SU-DHL-6 (cell line): ENCODE measurements at regions not wholly inside any gene's neighbourhood (a gene's known extent, or its start where the extent isn't known, plus 50 kb on each side); places are given as distances from the start of the nearest gene placed in this dataset.

Experiments
- H2AFZ ChIP-seq: fragments of 200-600 bp; sonication (generic); 2 replicates; pipeline ENCODE4 v1.6.1; 2014; ENCODE audit warnings: low read depth, mild to moderate bottlenecking, moderate library complexity, mixed read lengths, antibody characterized with exemption, low read length; ENCODE audit not compliant: severe bottlenecking
- H3F3A ChIP-seq: fragments of 200-600 bp; shearing (Covaris generic); 2 replicates; pipeline ENCODE4 v1.6.0; 2016; ENCODE audit warnings: antibody characterized with exemption, mild to moderate bottlenecking; ENCODE audit not compliant: insufficient read depth
- H3K27ac ChIP-seq: fragments of 200-600 bp; sonication (generic); 2 replicates; pipeline ENCODE4 v1.5.1; 2016; ENCODE audit warnings: low read depth, mild to moderate bottlenecking, low read length, moderate library complexity, mixed read lengths
- H3K27me3 ChIP-seq: fragments of 200-600 bp; sonication (generic), shearing (Covaris generic); 2 replicates; pipeline ENCODE4 v1.6.0; 2014; ENCODE audit warnings: mild to moderate bottlenecking, low read length
- H3K36me3 ChIP-seq: fragments of 200-600 bp; sonication (generic); 2 replicates; pipeline ENCODE4 v1.6.1; 2014; ENCODE audit warnings: mild to moderate bottlenecking, low read length, mixed read lengths
- H3K4me2 ChIP-seq: fragments of 300-600, 200-600 bp; shearing (Covaris generic), sonication (generic); 2 replicates; pipeline ENCODE4 v1.6.0; 2014; ENCODE audit warnings: low read length, low read depth, mild to moderate bottlenecking; ENCODE audit not compliant: poor library complexity, severe bottlenecking
- H3K4me3 ChIP-seq: fragments of 200-600 bp; sonication (generic); 2 replicates; pipeline ENCODE4 v1.5.1; 2014; ENCODE audit warnings: antibody characterized with exemption, low read length, mild to moderate bottlenecking, mixed read lengths; ENCODE audit not compliant: insufficient read depth, poor library complexity, severe bottlenecking
- H3K79me2 ChIP-seq: fragments of 200-600 bp; sonication (generic); 2 replicates; pipeline ENCODE4 v1.6.1; 2014; ENCODE audit warnings: mild to moderate bottlenecking, low read length, moderate library complexity; ENCODE audit not compliant: insufficient read depth
- H3K9ac ChIP-seq: fragments of 200-600 bp; sonication (generic); 2 replicates; pipeline ENCODE4 v1.7.0; 2014; ENCODE audit warnings: mild to moderate bottlenecking, low read length
- H3K9me2 ChIP-seq: fragments of 200-600 bp; sonication (generic); replicated peaks from 2 replicates; pipeline ENCODE4 v1.6.1; 2014; ENCODE audit warnings: low read length; ENCODE audit not compliant: insufficient read depth
- H3K9me3 ChIP-seq: fragments of 200-600 bp; sonication (generic); 2 replicates; pipeline ENCODE4 v1.6.1; 2014; ENCODE audit warnings: low read length, mixed read lengths; ENCODE audit not compliant: insufficient read depth
- H4K20me1 ChIP-seq: fragments of 200-600 bp; sonication (generic); 2 replicates; pipeline ENCODE4 v1.6.1; 2014; ENCODE audit warnings: low read depth, mild to moderate bottlenecking, antibody characterized with exemption, low read length, moderate library complexity, mixed read lengths
- CTCF ChIP-seq: fragments of 200-600 bp; sonication (generic); IDR thresholded peaks from one replicate; pipeline ENCODE4 v1.5.1; 2017; ENCODE audit warnings: antibody characterized with exemption, mild to moderate bottlenecking, low read length, moderate library complexity; ENCODE audit not compliant: insufficient read depth, poor library complexity, severe bottlenecking
- EZH2phosphoT487 ChIP-seq: fragments of 200-600 bp; sonication (generic), shearing (Covaris generic); conservative IDR thresholded peaks from 2 replicates; pipeline ENCODE4 v1.6.1; 2018; ENCODE audit warnings: mild to moderate bottlenecking, antibody characterized with exemption, low read length, moderate library complexity, mixed read lengths

- H3K27ac ChIP-seq: peak overlapping the region; percentile 30
- no peaks in the 10 kb centered on the region for H3K36me3 ChIP-seq
- H3F3A ChIP-seq: 0 out of 2 replicates have a peak, but pooled peaks cover 4% of the 10 kb centered on the region
- no peak overlapping the region for H3K4me3 ChIP-seq
- no peaks in the 10 kb centered on the region for H3K9me2 ChIP-seq
- no peaks in the 10 kb centered on the region for H4K20me1 ChIP-seq
- H3K9me3 ChIP-seq: no peaks in the 10 kb centered on the region
- no peak for TF ChIP-seq EZH2phosphoT487
- TF ChIP-seq CTCF: no peak
- no peaks in the 10 kb centered on the region for H3K79me2 ChIP-seq
- H3K27me3 ChIP-seq: no peaks in the 10 kb centered on the region
- no peak overlapping the region for H3K9ac ChIP-seq
- H2AFZ ChIP-seq: peak overlapping the region; percentile 82
- peak overlapping the region; percentile 38 for H3K4me2 ChIP-seq
Observed at GRCh38 chr21:23861911-23862504, 1745.3 kb downstream of the MRPL39 start.

GRCh38 chr21:23858878-23859277 lies 1748.4 kb downstream of the MRPL39 start:
- Histone ChIP-seq H3K36me3 (no peaks in the 10 kb centered on the region), H3K9ac (no peak overlapping the region), H2AFZ (peak overlapping the region; percentile 61), H3K4me2 (no peak overlapping the region), H4K20me1 (no peaks in the 10 kb centered on the region), H3K9me3 (no peaks in the 10 kb centered on the region), H3K27me3 (no peaks in the 10 kb centered on the region), H3F3A (0 out of 2 replicates have a peak, but pooled peaks cover 4% of the 10 kb centered on the region), H3K9me2 (no peaks in the 10 kb centered on the region), H3K79me2 (no peaks in the 10 kb centered on the region), H3K4me3 (no peak overlapping the region), H3K27ac (no peak overlapping the region)
- TF ChIP-seq CTCF: no peak
- no peak for TF ChIP-seq EZH2phosphoT487

GRCh38 chr21:23853796-23854379 lies 1753.4 kb downstream of the MRPL39 start:
- Histone ChIP-seq H3K9ac (no peak overlapping the region), H3K9me3 (no peaks in the 10 kb centered on the region), H3F3A (no peaks in the 10 kb centered on the region), H3K9me2 (no peaks in the 10 kb centered on the region), H3K27ac (no peak overlapping the region), H2AFZ (peak overlapping the region; percentile 75), H3K36me3 (no peaks in the 10 kb centered on the region), H4K20me1 (no peaks in the 10 kb centered on the region), H3K27me3 (no peaks in the 10 kb centered on the region), H3K79me2 (no peaks in the 10 kb centered on the region), H3K4me3 (no peak overlapping the region), H3K4me2 (peak overlapping the region; percentile 26)
- TF ChIP-seq CTCF (peak; percentile 35), EZH2phosphoT487 (no peak)
